ENCODE measurements at regions not wholly inside any gene's neighbourhood (a gene's known extent, or its start where the extent isn't known, plus 50 kb on each side); places are given as distances from the start of the nearest gene placed in this dataset.

GRCh38 chr21:28104346-28104745 is 888.3 kb downstream of the LTN1 start:
- no peak for TF ChIP-seq CTCF (IDR thresholded peaks at IDR 0.05; ENCODE audit: low read depth, low read length, missing control alignments)
- in situ Hi-C loops (cut with HindIII; ENCODE audit: low sequenced_read_pairs): loop anchor here (5.0 kb wide), 1 partner anchor 33 kb away; no protein-coding TSS in a partner anchor

DNA sequence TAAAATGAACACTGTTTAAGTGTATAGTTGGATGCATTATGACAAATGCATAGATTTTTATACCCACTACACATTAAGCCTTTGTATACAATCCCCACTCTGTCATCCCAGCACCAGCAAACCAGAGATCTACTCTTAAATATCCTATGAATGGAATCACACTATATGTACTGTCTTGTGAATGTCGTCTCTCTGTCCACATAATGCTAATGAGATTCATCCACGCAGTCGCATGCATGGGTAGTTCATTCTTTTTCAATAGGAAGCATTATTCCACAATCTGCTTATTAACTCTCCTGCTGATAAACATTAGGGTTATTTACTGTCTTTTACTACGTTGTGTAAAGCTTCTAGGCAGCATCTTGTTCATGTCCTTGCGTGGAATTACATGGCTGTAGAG is 892.3 kb downstream of the LTN1 start:
- no peak for DNase-seq (ENCODE audit: low read depth)
- TF ChIP-seq CTCF (IDR thresholded peaks at IDR 0.05; ENCODE audit: low read depth, low read length, missing control alignments): no peak
- no peak overlapping the region for H3K4me3 ChIP-seq (ENCODE audit: low read depth, low read length)
- in situ Hi-C loops (cut with HindIII; ENCODE audit: low sequenced_read_pairs): loop anchor here (5.0 kb wide), 1 partner anchor 37 kb away; no protein-coding TSS in a partner anchor

More at GRCh38 chr21:28104346-28104745, 888.3 kb downstream of the LTN1 start:
- H3K4me3 ChIP-seq (ENCODE audit: low read depth, low read length): no peak overlapping the region
- no peak for DNase-seq (ENCODE audit: low read depth)

- TF ChIP-seq CTCF (IDR thresholded peaks at IDR 0.05; ENCODE audit: low read depth, low read length, missing control alignments): no peak
- in situ Hi-C loops (cut with HindIII; ENCODE audit: low sequenced_read_pairs): no loop called here
- no peak overlapping the region for H3K4me3 ChIP-seq (ENCODE audit: low read depth, low read length)
- no peak for DNase-seq (ENCODE audit: low read depth)
These were observed 893.5 kb downstream of the LTN1 start for GRCh38 chr21:28099001-28099705.

DNA sequence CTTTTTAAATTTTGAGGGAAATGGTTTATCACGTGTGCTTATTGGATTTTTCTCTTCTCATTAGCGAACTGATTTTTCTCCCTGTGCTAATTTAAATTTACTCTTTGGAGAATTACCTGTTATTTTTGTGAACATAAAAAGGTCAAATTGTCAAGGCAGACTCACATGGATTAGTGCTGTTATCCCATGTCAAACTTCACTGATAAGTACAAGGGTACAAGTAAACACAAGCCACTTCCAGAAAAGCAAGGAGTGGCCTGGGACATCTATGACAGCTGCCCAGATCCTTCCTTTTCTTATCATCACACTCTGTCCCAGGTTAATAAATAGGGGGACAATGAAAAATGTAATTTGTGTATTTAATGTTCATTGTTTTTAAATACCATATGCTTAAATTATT is 901.2 kb downstream of the LTN1 start:
- no peak for DNase-seq (ENCODE audit: low read depth)
- in situ Hi-C loops (cut with HindIII; ENCODE audit: low sequenced_read_pairs): no loop called here
- no peak overlapping the region for H3K4me3 ChIP-seq (ENCODE audit: low read depth, low read length)
- no peak for TF ChIP-seq CTCF (IDR thresholded peaks at IDR 0.05; ENCODE audit: low read depth, low read length, missing control alignments)

DNA sequence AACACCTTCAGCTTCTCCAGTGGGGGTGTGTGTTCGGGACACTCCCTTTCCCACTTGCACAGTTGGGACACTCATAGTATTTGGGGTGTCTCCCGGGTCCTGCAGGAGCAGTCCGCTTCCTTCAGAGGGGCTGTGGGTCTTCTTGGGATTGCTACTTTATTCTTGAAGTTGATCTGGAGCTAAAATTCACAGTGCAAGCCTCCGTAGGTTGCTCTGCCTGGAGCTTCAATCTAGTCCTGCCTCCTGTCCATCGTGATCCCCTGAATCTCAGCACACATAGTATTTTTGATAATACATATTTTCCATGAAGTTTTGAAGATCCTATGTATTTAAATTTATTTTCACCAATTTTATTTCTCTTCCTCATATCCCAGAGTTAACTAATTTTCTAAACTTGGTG is 902.1 kb downstream of the LTN1 start:
- TF ChIP-seq CTCF (IDR thresholded peaks at IDR 0.05; ENCODE audit: low read depth, low read length, missing control alignments): no peak
- in situ Hi-C loops (cut with HindIII; ENCODE audit: low sequenced_read_pairs): no loop called here
- H3K4me3 ChIP-seq (ENCODE audit: low read depth, low read length): no peak overlapping the region
- DNase-seq (ENCODE audit: low read depth): no peak

GRCh38 chr21:28089599-28090441 is 902.9 kb downstream of the LTN1 start:
- H3K4me3 ChIP-seq (ENCODE audit: low read depth, low read length): no peak overlapping the region
- in situ Hi-C loops (cut with HindIII; ENCODE audit: low sequenced_read_pairs): no loop called here
- no peak for TF ChIP-seq CTCF (IDR thresholded peaks at IDR 0.05; ENCODE audit: low read depth, low read length, missing control alignments)
- no peak for DNase-seq (ENCODE audit: low read depth)

Data from astrocyte of the cerebellum (primary cell).